GM18861 (cell line): ENCODE measurements at regions not wholly inside any gene's neighbourhood (a gene's known extent, or its start where the extent isn't known, plus 50 kb on each side); places are given as distances from the start of the nearest gene placed in this dataset.

ENCODE experiments used
- ATAC-seq: cut with Tn5 transposase; IDR thresholded peaks from one replicate; pipeline ENCODE4 v1.9.1; 2021; ENCODE audit not compliant: unreplicated experiment

GRCh38 chr17:68749349-68750207 lies 148.4 kb upstream of the FAM20A start:
- ATAC-seq: no peak

GRCh38 chr17:68748381-68748780 lies 147.2 kb upstream of the FAM20A start:
- no peak for ATAC-seq

DNA sequence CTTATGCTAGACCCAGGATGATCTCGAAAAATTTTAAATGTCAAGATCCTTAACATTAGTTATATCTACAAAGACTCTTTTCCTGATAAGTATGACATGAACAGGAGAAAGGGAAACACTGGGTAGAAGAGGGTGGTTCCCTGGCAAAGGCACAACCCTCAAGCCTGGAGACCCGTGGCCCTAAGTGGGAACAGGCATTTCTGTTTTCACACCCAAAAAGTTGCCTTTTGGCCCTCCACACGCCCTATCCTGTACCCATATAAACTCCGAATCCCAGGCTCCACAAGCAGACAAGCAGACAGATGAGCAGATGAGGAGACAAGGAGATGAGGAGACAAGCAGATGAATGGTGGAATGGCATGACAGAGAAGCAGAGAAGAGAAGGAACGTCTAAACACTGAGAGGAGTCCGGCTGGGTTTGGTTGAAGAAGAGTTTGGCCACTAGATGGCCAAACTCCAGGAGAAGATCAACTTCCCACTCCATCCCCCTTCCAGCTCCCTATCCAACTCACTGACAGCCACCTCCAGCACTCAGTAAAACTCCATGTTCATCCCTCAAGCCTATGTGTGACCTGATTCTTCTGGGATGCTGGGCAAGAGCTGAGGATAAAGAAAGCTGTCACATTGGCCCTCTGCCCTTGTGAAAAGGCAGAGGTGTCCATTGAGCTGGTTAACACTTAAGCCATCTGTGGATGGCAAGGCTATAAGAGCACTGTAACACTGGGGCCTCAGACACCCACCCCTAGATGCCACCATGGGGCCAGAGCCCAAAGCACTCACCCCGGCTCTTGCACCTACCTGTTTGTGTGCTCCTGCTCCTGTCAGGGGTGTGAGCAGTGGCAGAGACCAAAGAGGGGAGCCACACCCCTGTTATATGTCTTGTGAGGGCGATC lies 139.6 kb upstream of the FAM20A start:
- ATAC-seq: no peak

DNA sequence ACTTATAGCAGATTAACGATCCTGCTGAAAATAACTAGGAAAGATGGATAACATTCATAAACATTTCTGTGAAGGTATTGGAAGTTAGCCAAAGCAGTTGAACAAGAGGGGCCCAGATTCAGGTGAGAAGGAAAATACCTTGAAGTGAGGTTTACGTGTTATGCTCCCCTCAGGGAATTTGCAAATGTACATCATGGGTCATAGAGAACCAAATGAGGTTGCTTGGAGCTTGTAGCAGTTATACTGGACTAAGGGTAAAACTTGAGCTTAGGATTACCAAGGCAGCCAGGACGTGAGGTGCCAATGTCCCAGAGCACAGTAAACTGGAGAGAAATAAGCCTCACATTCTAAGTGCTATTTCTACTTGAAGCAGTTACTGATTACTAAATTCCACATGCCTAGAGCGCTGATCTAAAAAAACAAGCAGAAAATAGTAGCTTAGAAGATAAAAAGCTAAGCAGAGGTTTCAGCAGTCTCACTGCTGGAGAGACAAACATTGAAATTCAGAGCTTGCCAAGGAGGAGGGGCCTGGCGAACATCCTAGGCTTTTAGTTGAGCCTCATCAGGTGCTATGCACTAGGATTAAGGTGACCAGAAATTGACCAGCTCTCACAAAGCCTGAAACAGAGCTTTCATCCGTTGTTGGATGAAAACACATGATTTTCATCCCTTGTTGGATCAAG lies 136.7 kb upstream of the FAM20A start:
- ATAC-seq: no peak

DNA sequence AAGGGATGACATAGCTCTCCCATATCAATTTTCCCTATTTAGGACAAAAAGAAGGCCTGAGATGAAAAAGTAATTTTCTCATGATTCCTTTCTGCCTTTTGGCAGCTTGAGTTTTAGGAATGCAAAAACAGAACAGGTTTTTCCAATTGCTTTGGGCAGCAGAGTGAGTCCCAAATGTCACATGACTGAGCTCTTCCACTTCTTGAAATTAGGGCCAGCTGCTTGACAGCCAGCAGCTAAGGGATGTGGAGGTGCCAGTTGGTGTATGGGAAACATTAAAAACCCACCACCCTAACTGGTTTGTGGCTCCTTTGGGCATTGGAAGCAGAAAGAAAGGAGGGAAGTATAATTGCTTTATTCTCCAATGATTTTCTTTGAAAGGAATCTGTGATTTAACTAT lies 133.8 kb upstream of the FAM20A start:
- ATAC-seq: no peak

- no peak for ATAC-seq
Measured at GRCh38 chr17:68734187-68734900, 133.2 kb upstream of the FAM20A start.

DNA sequence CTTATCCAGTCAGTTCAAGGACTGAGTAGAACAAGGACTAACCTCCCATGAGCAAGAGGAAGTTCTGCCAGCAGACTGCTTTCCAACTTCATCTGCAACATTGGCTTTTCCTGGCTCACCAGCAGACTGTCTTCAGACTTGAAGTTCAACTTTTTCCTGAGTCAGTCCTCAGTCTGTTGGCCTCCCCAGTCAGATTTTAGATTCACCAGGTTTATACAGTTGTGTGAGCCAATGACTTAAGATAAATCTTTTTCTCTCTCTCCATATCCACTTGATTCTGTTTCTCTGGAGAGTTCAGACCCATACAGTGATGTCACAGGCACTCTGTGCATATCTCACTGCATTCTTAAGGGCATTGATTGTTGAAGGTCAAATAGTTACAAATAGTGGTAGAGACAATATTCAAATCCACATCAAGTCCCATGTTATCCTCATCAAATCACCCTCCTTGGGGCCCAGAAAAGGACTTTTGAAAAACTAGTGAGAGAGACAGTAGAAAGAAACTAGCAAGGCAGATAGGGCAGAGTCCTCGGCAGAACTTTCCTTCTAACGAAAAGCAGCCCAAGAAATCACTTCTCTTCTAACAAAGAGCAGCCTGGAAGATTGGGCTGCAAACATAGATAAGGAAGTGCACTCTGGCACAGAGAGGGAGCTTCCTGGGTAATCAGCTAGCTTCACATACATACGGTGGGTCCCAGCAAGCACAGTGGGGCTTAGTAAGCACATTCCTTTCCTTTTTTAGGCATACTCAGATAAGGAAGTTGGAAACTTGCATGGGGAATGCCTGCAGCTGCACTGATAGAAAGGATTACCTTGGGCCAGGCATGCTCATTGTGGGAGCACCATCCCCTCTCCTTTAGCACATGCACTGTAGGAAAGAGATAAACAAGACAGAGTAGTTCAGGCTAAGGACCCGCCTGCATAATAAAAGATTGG lies 132.3 kb upstream of the FAM20A start:
- ATAC-seq: no peak

DNA sequence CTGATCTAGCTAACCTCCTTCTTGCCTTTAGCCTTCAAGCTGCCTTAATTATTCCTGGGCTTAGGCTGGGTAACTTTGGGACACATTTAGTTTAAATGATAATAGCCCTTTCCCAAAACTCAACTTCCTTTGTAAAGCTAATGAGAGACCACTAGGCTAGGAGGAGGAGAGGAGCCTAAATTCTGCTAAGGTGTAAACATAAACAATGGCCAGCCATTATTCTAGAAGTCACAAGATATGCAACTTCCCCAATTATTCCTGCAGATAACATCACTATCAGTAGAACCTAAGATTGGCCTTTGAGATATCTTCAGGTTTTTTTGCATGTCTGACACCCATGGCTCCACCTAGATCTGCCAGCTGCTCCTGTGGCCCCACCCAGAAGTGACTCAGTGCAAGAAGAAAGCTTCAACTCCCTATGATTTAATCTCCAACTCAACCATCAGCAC lies 131.2 kb upstream of the FAM20A start:
- no peak for ATAC-seq

DNA sequence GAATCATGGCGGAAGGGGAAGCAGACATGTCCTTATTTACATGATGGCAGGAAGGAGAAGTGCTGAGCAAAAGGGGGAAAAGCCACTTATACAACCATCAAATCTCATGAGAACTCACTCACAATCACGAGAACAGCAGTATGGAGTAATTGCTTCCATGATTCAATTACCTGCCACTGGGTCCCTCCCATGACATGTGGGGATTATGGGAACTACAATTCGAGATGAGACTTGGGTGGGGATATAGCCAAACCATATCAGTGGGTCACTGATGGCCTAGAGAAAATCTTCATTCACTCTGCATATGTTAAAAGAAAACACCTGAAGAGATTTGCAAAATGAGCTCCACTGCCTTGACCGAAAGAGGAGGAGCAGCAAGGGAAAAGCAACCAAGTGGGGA lies 130.3 kb upstream of the FAM20A start:
- no peak for ATAC-seq

DNA sequence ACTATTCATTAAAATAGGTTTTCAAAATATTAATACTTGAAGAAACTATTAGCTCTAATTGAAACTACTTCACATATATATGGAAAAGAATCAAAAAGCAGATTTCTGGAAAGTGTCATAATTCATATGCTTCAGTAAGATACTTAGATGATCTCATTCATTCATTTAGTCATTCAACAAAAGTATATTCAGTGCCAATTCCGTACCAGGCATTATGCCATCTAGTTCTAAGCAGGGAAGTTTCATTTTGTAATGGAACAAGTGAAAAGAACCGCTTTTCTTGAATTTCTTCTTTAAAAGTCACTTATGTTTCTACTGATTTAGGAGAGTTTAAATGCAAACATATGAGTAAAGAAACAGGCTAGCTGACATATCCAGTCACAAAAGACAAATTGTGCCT lies 118.3 kb upstream of the FAM20A start:
- no peak for ATAC-seq

GRCh38 chr17:68718926-68719325 lies 117.8 kb upstream of the FAM20A start:
- ATAC-seq: no peak

GRCh38 chr17:68718465-68718864 lies 117.3 kb upstream of the FAM20A start:
- no peak for ATAC-seq

DNA sequence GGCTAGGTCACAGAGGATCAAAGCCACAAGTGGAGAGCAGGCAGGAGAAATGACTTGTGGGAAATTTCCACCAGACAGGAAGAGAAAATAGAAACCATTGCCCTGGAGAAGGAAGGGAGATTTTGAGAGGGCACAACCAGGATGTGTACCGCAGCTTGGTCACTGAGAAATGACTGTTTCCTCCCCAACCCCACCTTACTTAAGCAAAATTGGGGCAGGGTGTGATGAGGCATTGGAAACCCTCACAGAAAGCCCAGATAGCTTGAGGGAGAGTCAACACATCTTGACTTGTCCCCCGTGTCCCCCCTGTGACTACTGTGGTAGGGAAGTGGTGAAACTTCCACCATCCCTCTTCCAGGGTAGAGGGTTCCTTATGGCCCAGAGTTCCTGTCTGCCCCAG lies 113.5 kb upstream of the FAM20A start:
- ATAC-seq: no peak

DNA sequence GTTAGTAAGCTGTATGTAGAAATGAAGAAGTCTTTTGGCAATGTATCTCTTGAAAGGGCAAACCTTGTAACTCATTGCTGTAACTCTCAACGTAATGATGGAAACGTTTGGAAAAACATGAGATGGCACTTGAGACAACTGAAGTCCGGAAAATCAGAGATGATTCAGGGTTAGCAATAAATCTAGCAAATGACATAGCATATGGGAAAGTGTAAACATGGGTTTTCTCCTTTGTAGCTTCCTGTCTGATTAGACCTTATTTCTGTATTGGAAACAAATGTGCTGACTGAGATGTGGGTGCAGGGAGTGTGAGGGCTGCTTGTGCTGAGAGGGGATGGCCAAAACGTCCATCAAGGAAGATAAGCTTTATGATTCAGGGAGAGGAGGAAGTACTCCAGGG lies 110.7 kb upstream of the FAM20A start:
- ATAC-seq: no peak

GRCh38 chr17:68710976-68711375 lies 109.8 kb upstream of the FAM20A start:
- ATAC-seq: no peak

DNA sequence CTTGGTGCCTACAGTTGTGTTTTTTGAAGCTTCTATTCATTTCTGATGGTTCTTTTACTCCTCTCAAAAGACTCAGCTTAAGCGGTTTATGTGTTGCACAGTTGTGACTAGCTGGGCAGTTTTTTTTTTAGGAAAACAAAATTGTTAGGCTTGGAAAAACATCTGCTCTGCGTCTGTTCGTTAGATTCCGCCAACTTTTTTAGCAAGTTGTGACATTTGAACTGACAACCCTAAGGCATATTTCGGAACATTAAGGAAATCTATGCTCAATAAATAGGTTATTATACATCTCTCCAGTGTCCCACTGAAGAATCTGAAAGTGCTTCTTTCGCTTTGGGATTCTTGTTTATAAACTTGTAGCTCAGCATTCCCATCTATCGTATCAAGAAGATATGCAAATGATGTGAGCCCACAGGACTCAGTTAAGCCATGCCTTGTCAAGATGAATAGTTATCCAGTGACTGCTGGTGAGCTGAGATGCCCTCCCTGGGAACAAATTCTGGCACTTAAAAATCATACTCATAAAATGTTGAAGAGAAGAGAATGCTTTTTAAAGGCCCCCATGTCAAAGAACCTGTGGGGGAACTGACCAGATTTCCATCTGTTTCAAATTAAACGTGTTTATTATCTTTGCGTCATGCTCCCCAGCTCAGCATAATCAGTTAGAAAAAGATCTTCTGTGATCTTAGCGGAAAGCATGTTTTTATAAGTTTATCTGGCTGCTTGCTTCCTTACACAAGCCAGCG lies 109.0 kb upstream of the FAM20A start:
- no peak for ATAC-seq

DNA sequence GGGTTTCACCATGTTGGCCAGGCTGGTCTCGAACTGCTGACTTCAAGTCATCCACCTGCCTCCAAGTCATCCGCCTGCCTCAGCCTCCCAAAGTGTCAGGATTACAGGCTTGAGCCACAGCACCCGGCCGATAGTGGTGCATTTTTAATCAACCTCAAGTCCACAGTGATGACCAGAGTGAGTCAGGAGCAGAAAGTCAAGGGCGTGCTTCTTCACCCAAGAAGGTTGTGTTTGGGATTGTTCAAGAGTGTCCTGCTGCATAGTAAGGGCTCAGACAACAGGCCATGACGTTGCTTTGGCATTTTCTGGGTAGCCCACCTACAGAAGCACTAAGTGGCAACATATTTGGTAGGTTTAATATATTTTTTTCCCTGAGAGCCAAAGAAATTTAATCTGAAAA lies 108.3 kb upstream of the FAM20A start:
- no peak for ATAC-seq

- ATAC-seq: no peak
Measured at GRCh38 chr17:68707031-68707430, 105.9 kb upstream of the FAM20A start.

DNA sequence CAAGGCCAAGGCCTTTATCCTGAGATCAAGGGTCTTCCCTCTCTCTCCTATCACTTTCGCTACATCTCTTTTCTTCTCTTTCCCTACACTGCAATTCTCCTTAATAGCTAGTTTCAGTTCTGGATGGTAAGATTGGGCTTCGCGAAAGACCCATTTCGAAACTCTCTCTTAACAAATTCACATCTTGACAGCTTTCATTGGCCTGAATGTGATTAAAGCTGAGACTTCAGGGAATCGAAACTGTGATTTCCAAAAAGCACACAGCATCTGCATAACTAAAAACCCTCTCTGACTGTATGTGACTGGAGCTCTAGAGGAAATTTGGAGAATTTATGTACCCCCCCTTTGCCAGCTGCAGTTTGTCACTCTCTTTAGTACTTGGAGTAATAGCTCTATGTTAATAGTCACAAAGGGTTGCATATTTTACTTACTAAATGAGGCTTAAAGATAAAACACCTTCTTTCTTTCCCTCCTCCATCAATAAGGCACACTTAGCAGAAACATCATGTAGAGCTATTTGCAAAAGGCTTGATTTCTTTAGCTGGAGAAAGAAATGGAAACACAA lies 105.3 kb upstream of the FAM20A start:
- ATAC-seq: no peak
